ENCODE measurements at regions not wholly inside any gene's neighbourhood (a gene's known extent, or its start where the extent isn't known, plus 50 kb on each side); places are given as distances from the start of the nearest gene placed in this dataset.

DNA sequence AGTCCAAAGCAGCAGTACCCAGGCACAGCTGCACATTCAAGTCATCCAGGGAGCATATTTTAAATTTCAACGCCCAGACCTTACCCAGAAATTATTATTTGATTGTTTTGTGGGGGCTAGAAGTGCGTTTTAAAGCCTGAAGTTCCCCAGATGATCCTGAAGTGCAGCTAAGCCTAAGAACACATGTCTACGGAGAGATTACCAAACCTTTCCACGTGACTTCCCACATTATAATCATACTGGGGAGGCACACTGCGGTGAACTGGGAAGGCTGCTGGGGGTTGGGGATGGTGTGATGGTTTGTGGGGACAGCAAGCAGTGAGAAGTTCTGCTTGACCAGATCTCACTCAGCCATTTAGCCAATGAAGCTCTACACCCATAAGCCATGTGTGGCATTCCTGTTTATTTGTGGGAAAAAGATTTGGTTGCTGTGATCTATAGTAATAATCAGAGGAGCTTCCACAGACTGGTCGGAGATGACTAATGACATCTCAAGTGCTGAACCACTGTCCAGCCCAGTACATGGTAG lies 93.4 kb upstream of the CDH6 start:
- Histone ChIP-seq H2AK5ac (ENCODE audit: low read length, severe bottlenecking) (peak overlapping the region; percentile 85), H3K9me3 (ENCODE audit: control insufficient read depth, low read length) (no peaks in the 10 kb centered on the region), H3K4me3 (ENCODE audit: insufficient read depth in 1 of 2, low read depth in 1 of 2, low read length in 2 of 2) (no peak overlapping the region), H2AFZ (ENCODE audit: low read depth, low read length) (no peak overlapping the region), H2BK5ac (ENCODE audit: low read depth, low read length, poor library complexity, severe bottlenecking) (no peak overlapping the region), H3K14ac (ENCODE audit: low read length in 2 of 2) (no peak overlapping the region), H3K4me1 (ENCODE audit: control insufficient read depth, insufficient read depth, low read depth, low read length) (peaks cover 3% of the 10 kb centered on the region), H2BK12ac (ENCODE audit: low read length in 2 of 2) (no peak overlapping the region), H3K9ac (ENCODE audit: low read length) (no peak overlapping the region), H3K4ac (ENCODE audit: low read depth in 1 of 2, low read length in 2 of 2) (no peak overlapping the region), H3K18ac (ENCODE audit: low read depth in 1 of 2, low read length in 2 of 2) (no peak overlapping the region), H3K27ac (ENCODE audit: low read length, poor library complexity, severe bottlenecking) (no peak overlapping the region), H3K79me1 (replicated peaks; ENCODE audit: low read length, poor library complexity, severe bottlenecking) (no peaks in the 10 kb centered on the region), H2BK15ac (ENCODE audit: low read depth, poor library complexity, severe bottlenecking) (no peak overlapping the region), H3K27me3 (ENCODE audit: control insufficient read depth in 1 of 2, insufficient read depth in 1 of 2, low read length in 2 of 2) (no peaks in the 10 kb centered on the region), H4K8ac (ENCODE audit: low read length) (no peak overlapping the region), H3K4me2 (ENCODE audit: low read length, poor library complexity, severe bottlenecking) (no peak overlapping the region), H3K36me3 (ENCODE audit: control insufficient read depth in 1 of 2, insufficient read depth in 2 of 2, low read depth in 1 of 2, low read length in 2 of 2) (no peaks in the 10 kb centered on the region), H4K91ac (ENCODE audit: low read length) (no peak overlapping the region), H2BK120ac (ENCODE audit: low read depth, low read length) (no peak overlapping the region), H3K23ac (ENCODE audit: low read length in 2 of 2) (no peak overlapping the region)
- no peak for DNase-seq
- 61% methylated on average over 4 of the region's 6 CpGs for WGBS

DNA sequence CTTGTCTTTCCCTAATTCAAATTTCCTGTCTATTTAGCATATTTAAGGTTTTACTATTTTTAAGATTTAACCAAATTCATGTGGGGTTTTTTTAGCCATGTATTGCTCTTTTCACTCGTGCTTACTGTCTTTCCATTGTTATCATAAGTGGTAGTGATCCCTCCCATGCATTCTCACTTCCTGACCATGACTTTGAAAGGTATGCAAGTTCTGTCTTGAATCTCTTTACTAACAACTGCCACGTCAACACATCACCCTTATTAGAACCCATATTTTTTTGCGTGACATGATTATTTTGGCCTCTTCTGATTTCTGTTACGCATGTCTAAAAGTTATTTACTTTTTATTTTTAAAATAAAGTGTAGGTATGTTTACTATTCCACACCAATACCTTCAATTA lies 94.7 kb upstream of the CDH6 start:
- Histone ChIP-seq H4K8ac (ENCODE audit: low read length) (no peak overlapping the region), H3K4me1 (ENCODE audit: control insufficient read depth, insufficient read depth, low read depth, low read length) (peaks cover 2% of the 10 kb centered on the region), H3K36me3 (ENCODE audit: control insufficient read depth in 1 of 2, insufficient read depth in 2 of 2, low read depth in 1 of 2, low read length in 2 of 2) (no peaks in the 10 kb centered on the region), H2BK15ac (ENCODE audit: low read depth, poor library complexity, severe bottlenecking) (no peak overlapping the region), H3K9me3 (ENCODE audit: control insufficient read depth, low read length) (no peaks in the 10 kb centered on the region), H2BK120ac (ENCODE audit: low read depth, low read length) (no peak overlapping the region), H3K4me2 (ENCODE audit: low read length, poor library complexity, severe bottlenecking) (no peak overlapping the region), H3K23ac (ENCODE audit: low read length in 2 of 2) (no peak overlapping the region), H3K27ac (ENCODE audit: low read length, poor library complexity, severe bottlenecking) (no peak overlapping the region), H2BK12ac (ENCODE audit: low read length in 2 of 2) (no peak overlapping the region), H3K14ac (ENCODE audit: low read length in 2 of 2) (no peak overlapping the region), H4K91ac (ENCODE audit: low read length) (no peak overlapping the region), H2AK5ac (ENCODE audit: low read length, severe bottlenecking) (no peak overlapping the region), H3K18ac (ENCODE audit: low read depth in 1 of 2, low read length in 2 of 2) (no peak overlapping the region), H3K4me3 (ENCODE audit: insufficient read depth in 1 of 2, low read depth in 1 of 2, low read length in 2 of 2) (no peak overlapping the region), H2AFZ (ENCODE audit: low read depth, low read length) (no peak overlapping the region), H3K9ac (ENCODE audit: low read length) (no peak overlapping the region), H3K4ac (ENCODE audit: low read depth in 1 of 2, low read length in 2 of 2) (no peak overlapping the region), H2BK5ac (ENCODE audit: low read depth, low read length, poor library complexity, severe bottlenecking) (no peak overlapping the region), H3K79me1 (replicated peaks; ENCODE audit: low read length, poor library complexity, severe bottlenecking) (no peaks in the 10 kb centered on the region), H3K27me3 (ENCODE audit: control insufficient read depth in 1 of 2, insufficient read depth in 1 of 2, low read length in 2 of 2) (no peaks in the 10 kb centered on the region)
- no peak for DNase-seq
- 59% methylated on average over 2 of the region's 4 CpGs for WGBS

DNA sequence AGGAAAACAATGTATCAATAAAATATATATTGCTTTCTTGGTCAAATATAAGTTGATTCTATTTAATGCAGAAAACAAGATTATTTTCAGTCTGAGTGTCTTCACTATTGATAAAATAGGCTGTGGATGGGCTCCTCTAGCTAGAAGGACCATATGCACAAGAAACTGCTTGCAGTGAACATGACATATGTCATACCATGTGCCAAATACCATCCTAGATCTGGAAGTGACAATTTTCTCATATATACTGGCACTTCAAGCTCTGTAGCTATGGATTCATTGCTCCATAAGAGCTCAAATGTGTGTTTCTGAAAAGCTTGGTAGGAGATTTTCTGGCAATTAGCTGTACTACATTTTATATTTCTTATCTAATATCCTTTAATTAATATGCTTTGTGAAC lies 95.6 kb upstream of the CDH6 start:
- no peak for DNase-seq
- Histone ChIP-seq H3K4me2 (ENCODE audit: low read length, poor library complexity, severe bottlenecking) (no peak overlapping the region), H3K4ac (ENCODE audit: low read depth in 1 of 2, low read length in 2 of 2) (no peak overlapping the region), H3K9ac (ENCODE audit: low read length) (no peak overlapping the region), H2AK5ac (ENCODE audit: low read length, severe bottlenecking) (no peak overlapping the region), H3K27me3 (ENCODE audit: control insufficient read depth in 1 of 2, insufficient read depth in 1 of 2, low read length in 2 of 2) (no peaks in the 10 kb centered on the region), H2BK15ac (ENCODE audit: low read depth, poor library complexity, severe bottlenecking) (no peak overlapping the region), H2BK120ac (ENCODE audit: low read depth, low read length) (no peak overlapping the region), H2BK5ac (ENCODE audit: low read depth, low read length, poor library complexity, severe bottlenecking) (no peak overlapping the region), H3K36me3 (ENCODE audit: control insufficient read depth in 1 of 2, insufficient read depth in 2 of 2, low read depth in 1 of 2, low read length in 2 of 2) (no peaks in the 10 kb centered on the region), H3K18ac (ENCODE audit: low read depth in 1 of 2, low read length in 2 of 2) (no peak overlapping the region), H2AFZ (ENCODE audit: low read depth, low read length) (no peak overlapping the region), H4K8ac (ENCODE audit: low read length) (no peak overlapping the region), H4K91ac (ENCODE audit: low read length) (no peak overlapping the region), H3K9me3 (ENCODE audit: control insufficient read depth, low read length) (peaks cover 5% of the 10 kb centered on the region), H3K14ac (ENCODE audit: low read length in 2 of 2) (no peak overlapping the region), H3K79me1 (replicated peaks; ENCODE audit: low read length, poor library complexity, severe bottlenecking) (no peaks in the 10 kb centered on the region), H3K27ac (ENCODE audit: low read length, poor library complexity, severe bottlenecking) (no peak overlapping the region), H3K4me3 (ENCODE audit: insufficient read depth in 1 of 2, low read depth in 1 of 2, low read length in 2 of 2) (no peak overlapping the region), H3K4me1 (ENCODE audit: control insufficient read depth, insufficient read depth, low read depth, low read length) (peaks cover 2% of the 10 kb centered on the region), H2BK12ac (ENCODE audit: low read length in 2 of 2) (no peak overlapping the region), H3K23ac (ENCODE audit: low read length in 2 of 2) (no peak overlapping the region)

DNA sequence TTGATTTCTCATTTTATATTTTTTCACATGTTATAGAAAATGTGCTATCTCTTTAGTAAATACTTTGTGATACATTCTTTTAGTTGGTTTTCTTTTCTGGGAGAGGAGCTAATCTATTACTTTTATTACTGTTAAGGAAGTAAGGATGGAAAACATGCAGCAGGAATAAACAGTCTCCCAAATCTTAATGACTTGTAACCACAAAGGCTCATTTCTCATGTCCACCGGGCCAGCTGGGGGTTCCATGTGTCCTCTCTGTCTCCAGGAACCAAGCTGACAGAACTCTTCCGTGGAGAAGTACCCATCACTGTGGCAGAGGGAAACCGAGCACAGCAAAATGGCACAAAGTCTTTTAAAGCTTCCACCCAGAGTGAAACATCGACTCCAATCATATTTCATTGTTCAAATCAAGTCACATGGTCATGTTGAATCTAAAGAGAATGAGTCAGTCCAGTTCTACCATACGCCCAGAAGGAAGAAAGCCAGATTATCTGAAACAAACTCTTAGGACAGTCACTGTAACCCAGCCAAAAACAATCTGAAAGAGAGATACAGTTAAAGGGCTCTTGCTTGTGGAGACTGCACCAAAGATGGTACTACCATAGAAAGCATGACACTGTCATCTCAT lies 97.1 kb upstream of the CDH6 start:
- Histone ChIP-seq H4K91ac (ENCODE audit: low read length) (no peak overlapping the region), H2BK120ac (ENCODE audit: low read depth, low read length) (no peak overlapping the region), H4K8ac (ENCODE audit: low read length) (peak overlapping the region; percentile 7), H2BK5ac (ENCODE audit: low read depth, low read length, poor library complexity, severe bottlenecking) (no peak overlapping the region), H3K27ac (ENCODE audit: low read length, poor library complexity, severe bottlenecking) (peak overlapping the region; percentile 37), H2AK5ac (ENCODE audit: low read length, severe bottlenecking) (no peak overlapping the region), H3K36me3 (ENCODE audit: control insufficient read depth in 1 of 2, insufficient read depth in 2 of 2, low read depth in 1 of 2, low read length in 2 of 2) (no peaks in the 10 kb centered on the region), H3K4me1 (ENCODE audit: control insufficient read depth, insufficient read depth, low read depth, low read length) (peaks cover 2% of the 10 kb centered on the region), H3K4me3 (ENCODE audit: insufficient read depth in 1 of 2, low read depth in 1 of 2, low read length in 2 of 2) (no peak overlapping the region), H3K9ac (ENCODE audit: low read length) (no peak overlapping the region), H2BK12ac (ENCODE audit: low read length in 2 of 2) (no peak overlapping the region), H3K27me3 (ENCODE audit: control insufficient read depth in 1 of 2, insufficient read depth in 1 of 2, low read length in 2 of 2) (no peaks in the 10 kb centered on the region), H3K4ac (ENCODE audit: low read depth in 1 of 2, low read length in 2 of 2) (no peak overlapping the region), H3K9me3 (ENCODE audit: control insufficient read depth, low read length) (peaks cover 7% of the 10 kb centered on the region), H3K4me2 (ENCODE audit: low read length, poor library complexity, severe bottlenecking) (no peak overlapping the region), H3K18ac (ENCODE audit: low read depth in 1 of 2, low read length in 2 of 2) (no peak overlapping the region), H3K23ac (ENCODE audit: low read length in 2 of 2) (no peak overlapping the region), H2AFZ (ENCODE audit: low read depth, low read length) (no peak overlapping the region), H2BK15ac (ENCODE audit: low read depth, poor library complexity, severe bottlenecking) (no peak overlapping the region), H3K79me1 (replicated peaks; ENCODE audit: low read length, poor library complexity, severe bottlenecking) (no peaks in the 10 kb centered on the region), H3K14ac (ENCODE audit: low read length in 2 of 2) (no peak overlapping the region)
- DNase-seq = peak; percentile 66
- WGBS = 62% methylated on average over 5 of the region's 5 CpGs
